ENCODE measurements at regions not wholly inside any gene's neighbourhood (a gene's known extent, or its start where the extent isn't known, plus 50 kb on each side); places are given as distances from the start of the nearest gene placed in this dataset.
"Not testable (repeated sequence)": the region's sequence is repeated elsewhere in the genome, so short reads cannot be mapped to it uniquely, and the experiment has no call there.

- DNase-seq, result no peak
Measured at GRCh38 chr12:60539592-60539991, 943.8 kb downstream of the SLC16A7 start.

- DNase-seq, result no peak
Measured at GRCh38 chr12:60568914-60569313, 973.1 kb downstream of the SLC16A7 start.

GRCh38 chr12:60577607-60578006 is 981.8 kb downstream of the SLC16A7 start:
- no peak for DNase-seq

GRCh38 chr12:60587664-60588063 is 991.8 kb downstream of the SLC16A7 start:
- not testable (repeated sequence) for DNase-seq

GRCh38 chr12:60594035-60594711 is 998.3 kb downstream of the SLC16A7 start:
- no peak for DNase-seq

- DNase-seq, result no peak
Measured at GRCh38 chr12:60602601-60603000, 1006.8 kb downstream of the SLC16A7 start.

- DNase-seq, result not testable (repeated sequence)
Measured at GRCh38 chr12:60603475-60603874, 1007.6 kb downstream of the SLC16A7 start.

- no peak for DNase-seq
Measured at GRCh38 chr12:60616400-60616799, 1020.6 kb downstream of the SLC16A7 start.

GRCh38 chr12:60630796-60631195 is 1035.0 kb downstream of the SLC16A7 start:
- DNase-seq, result no peak

GRCh38 chr12:60644076-60644475 is 1048.2 kb downstream of the SLC16A7 start:
- no peak for DNase-seq

- DNase-seq, result no peak
Measured at GRCh38 chr12:60666895-60667294, 1071.1 kb downstream of the SLC16A7 start.

- DNase-seq, result no peak
Measured at GRCh38 chr12:60672949-60673348, 1077.1 kb downstream of the SLC16A7 start.

- no peak for DNase-seq
Measured at GRCh38 chr12:60684988-60685655, 1089.3 kb downstream of the SLC16A7 start.

GRCh38 chr12:60689137-60689536 is 1093.3 kb downstream of the SLC16A7 start:
- no peak for DNase-seq

- no peak for DNase-seq
Measured at GRCh38 chr12:60693019-60693626, 1097.3 kb downstream of the SLC16A7 start.

GRCh38 chr12:60704171-60704914 is 1108.5 kb downstream of the SLC16A7 start:
- DNase-seq, result no peak

GRCh38 chr12:60710246-60710645 is 1114.4 kb downstream of the SLC16A7 start:
- DNase-seq, result no peak

- no peak for DNase-seq
Measured at GRCh38 chr12:60714141-60714900, 1118.5 kb downstream of the SLC16A7 start.

- DNase-seq, result no peak
Measured at GRCh38 chr12:60724475-60724874, 1128.6 kb downstream of the SLC16A7 start.

GRCh38 chr12:60724984-60725383 is 1129.2 kb downstream of the SLC16A7 start:
- DNase-seq, result no peak

GRCh38 chr12:60752589-60752988 is 1156.8 kb downstream of the SLC16A7 start:
- DNase-seq, result no peak

GRCh38 chr12:60758224-60758623 is 1162.4 kb downstream of the SLC16A7 start:
- DNase-seq, result no peak

GRCh38 chr12:60760965-60761364 is 1165.1 kb downstream of the SLC16A7 start:
- no peak for DNase-seq
